ENCODE measurements at regions not wholly inside any gene's neighbourhood (a gene's known extent, or its start where the extent isn't known, plus 50 kb on each side); places are given as distances from the start of the nearest gene placed in this dataset.

DNA sequence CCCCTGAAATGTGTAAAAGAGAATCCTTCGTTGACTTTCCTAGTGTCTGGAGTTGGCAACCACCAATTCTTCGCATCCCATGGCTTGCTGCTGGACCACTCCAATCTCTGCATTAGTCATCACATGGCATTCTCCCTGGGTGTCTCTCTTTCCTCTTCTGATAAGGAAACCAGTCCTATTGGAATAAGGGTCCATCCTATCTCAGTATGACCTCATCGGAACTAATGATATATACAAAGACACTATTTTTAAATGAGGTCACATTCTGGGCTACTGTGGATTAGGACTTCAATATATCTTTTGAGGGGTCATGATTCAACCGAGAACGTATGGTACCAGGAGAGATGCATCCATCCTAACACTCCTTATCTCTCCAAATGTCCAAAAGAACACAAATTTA, 259.1 kb upstream of the CPEB2 start:
- H3K27ac ChIP-seq (ENCODE audit: low read depth in 2 of 2, low read length in 1 of 2): no peak overlapping the region
- H3F3A ChIP-seq (replicated peaks; ENCODE audit: insufficient read depth): no peaks in the 10 kb centered on the region
- no peaks in the 10 kb centered on the region for H3K79me2 ChIP-seq (ENCODE audit: insufficient read depth)
- H3K36me3 ChIP-seq (replicated peaks in 1 of 2; ENCODE audit: control insufficient read depth in 1 of 2, insufficient read depth in 2 of 2, low read length in 1 of 2): no peaks in the 10 kb centered on the region
- no peak overlapping the region for H3K4me3 ChIP-seq (ENCODE audit: low read depth in 2 of 2, low read length in 1 of 2)
- no peaks in the 10 kb centered on the region for H3K9me2 ChIP-seq
- CTCF ChIA-PET: no interaction called here
- no peak for DNase-seq
- no peaks in the 10 kb centered on the region for H3K9me3 ChIP-seq
- POLR2A ChIA-PET: no interaction called here
- no peak overlapping the region for H2AFZ ChIP-seq (ENCODE audit: low read depth)
- WGBS (ENCODE audit: low lambda C conversion rate): 47% methylated on average over 5 of the region's 5 CpGs
- TF ChIP-seq POLR2AphosphoS5 (IDR thresholded peaks at IDR 0.05; ENCODE audit: low read depth, low read length) (no peak), MXI1 (IDR thresholded peaks at IDR 0.05; ENCODE audit: low read depth, low read length) (no peak), TCF12 (IDR thresholded peaks at IDR 0.05) (no peak), RFX5 (IDR thresholded peaks at IDR 0.05; ENCODE audit: low read length) (no peak), SIN3A (IDR thresholded peaks at IDR 0.05; ENCODE audit: borderline replicate concordance, low read depth, low read length) (no peak), FOXM1 (IDR thresholded peaks at IDR 0.05; ENCODE audit: low read depth) (no peak), GABPA (IDR thresholded peaks at IDR 0.05; ENCODE audit: low read depth) (no peak), FOSL2 (IDR thresholded peaks at IDR 0.05; ENCODE audit: borderline replicate concordance, low read depth) (no peak), YY1 (IDR thresholded peaks at IDR 0.05; ENCODE audit: low read depth) (no peak), NRF1 (IDR thresholded peaks at IDR 0.05; ENCODE audit: low read depth, low read length) (no peak), SMC3 (IDR thresholded peaks at IDR 0.05; ENCODE audit: low read depth, low read length) (no peak), GATA2 (CRISPR knock-in tag; IDR thresholded peaks at IDR 0.05) (no peak), NFIC (IDR thresholded peaks at IDR 0.05; ENCODE audit: borderline replicate concordance) (no peak), TAF1 (IDR thresholded peaks at IDR 0.05; ENCODE audit: borderline replicate concordance, low read depth, low read length) (no peak)
- TF ChIP-seq, protein P1, sequence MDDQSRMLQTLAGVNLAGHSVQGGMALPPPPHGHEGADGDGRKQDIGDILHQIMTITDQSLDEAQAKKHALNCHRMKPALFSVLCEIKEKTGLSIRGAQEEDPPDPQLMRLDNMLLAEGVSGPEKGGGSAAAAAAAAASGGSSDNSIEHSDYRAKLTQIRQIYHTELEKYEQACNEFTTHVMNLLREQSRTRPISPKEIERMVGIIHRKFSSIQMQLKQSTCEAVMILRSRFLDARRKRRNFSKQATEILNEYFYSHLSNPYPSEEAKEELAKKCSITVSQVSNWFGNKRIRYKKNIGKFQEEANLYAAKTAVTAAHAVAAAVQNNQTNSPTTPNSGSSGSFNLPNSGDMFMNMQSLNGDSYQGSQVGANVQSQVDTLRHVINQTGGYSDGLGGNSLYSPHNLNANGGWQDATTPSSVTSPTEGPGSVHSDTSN (IDR thresholded peaks at IDR 0.05): no peak
- TF ChIP-seq, protein P2, sequence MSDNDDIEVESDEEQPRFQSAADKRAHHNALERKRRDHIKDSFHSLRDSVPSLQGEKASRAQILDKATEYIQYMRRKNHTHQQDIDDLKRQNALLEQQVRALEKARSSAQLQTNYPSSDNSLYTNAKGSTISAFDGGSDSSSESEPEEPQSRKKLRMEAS (IDR thresholded peaks at IDR 0.05; ENCODE audit: low read depth): no peak
- TF ChIP-seq, protein P3, sequence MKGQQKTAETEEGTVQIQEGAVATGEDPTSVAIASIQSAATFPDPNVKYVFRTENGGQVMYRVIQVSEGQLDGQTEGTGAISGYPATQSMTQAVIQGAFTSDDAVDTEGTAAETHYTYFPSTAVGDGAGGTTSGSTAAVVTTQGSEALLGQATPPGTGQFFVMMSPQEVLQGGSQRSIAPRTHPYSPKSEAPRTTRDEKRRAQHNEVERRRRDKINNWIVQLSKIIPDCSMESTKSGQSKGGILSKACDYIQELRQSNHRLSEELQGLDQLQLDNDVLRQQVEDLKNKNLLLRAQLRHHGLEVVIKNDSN (IDR thresholded peaks at IDR 0.05; ENCODE audit: borderline replicate concordance, low read depth): no peak
- TF ChIP-seq, protein P4, sequence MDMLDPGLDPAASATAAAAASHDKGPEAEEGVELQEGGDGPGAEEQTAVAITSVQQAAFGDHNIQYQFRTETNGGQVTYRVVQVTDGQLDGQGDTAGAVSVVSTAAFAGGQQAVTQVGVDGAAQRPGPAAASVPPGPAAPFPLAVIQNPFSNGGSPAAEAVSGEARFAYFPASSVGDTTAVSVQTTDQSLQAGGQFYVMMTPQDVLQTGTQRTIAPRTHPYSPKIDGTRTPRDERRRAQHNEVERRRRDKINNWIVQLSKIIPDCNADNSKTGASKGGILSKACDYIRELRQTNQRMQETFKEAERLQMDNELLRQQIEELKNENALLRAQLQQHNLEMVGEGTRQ (IDR thresholded peaks at IDR 0.05; ENCODE audit: borderline replicate concordance, low read depth, low read length): no peak
- TF ChIP-seq, protein P5, sequence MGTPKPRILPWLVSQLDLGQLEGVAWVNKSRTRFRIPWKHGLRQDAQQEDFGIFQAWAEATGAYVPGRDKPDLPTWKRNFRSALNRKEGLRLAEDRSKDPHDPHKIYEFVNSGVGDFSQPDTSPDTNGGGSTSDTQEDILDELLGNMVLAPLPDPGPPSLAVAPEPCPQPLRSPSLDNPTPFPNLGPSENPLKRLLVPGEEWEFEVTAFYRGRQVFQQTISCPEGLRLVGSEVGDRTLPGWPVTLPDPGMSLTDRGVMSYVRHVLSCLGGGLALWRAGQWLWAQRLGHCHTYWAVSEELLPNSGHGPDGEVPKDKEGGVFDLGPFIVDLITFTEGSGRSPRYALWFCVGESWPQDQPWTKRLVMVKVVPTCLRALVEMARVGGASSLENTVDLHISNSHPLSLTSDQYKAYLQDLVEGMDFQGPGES (IDR thresholded peaks at IDR 0.05; ENCODE audit: low read depth, low read length): no peak
- no peak overlapping the region for H3K4me2 ChIP-seq
- peaks cover 0 to 10% of the 10 kb centered on the region in 2 experiments; a peak in 1 of 4 replicates for H3K4me1 ChIP-seq (ENCODE audit: control insufficient read depth in 1 of 2, insufficient read depth in 2 of 2, low read depth in 1 of 2, low read length in 1 of 2)
- H4K20me1 ChIP-seq (ENCODE audit: insufficient read depth): no peaks in the 10 kb centered on the region
- no peaks in the 10 kb centered on the region for H3K27me3 ChIP-seq (ENCODE audit: insufficient read depth)
- H3K9ac ChIP-seq: no peak overlapping the region

All from SK-N-SH (cell line).